Natural killer cell treated with Interleukin-12 subunit alpha and Interleukin-12 subunit beta and Interleukin-15 and Interleukin-18, amount 100 ng/mL, for 72 hours (primary cell): ENCODE measurements at regions not wholly inside any gene's neighbourhood (a gene's known extent, or its start where the extent isn't known, plus 50 kb on each side); places are given as distances from the start of the nearest gene placed in this dataset.
A peak's percentile ranks its signal among the peaks of the same experiment; 100 is the strongest.
"Not testable (repeated sequence)": the region's sequence is repeated elsewhere in the genome, so short reads cannot be mapped to it uniquely, and the experiment has no call there.

Experiments used
- ATAC-seq, 2 donors: fragments of 150-1000 bp; cut with Tn5 transposase in 1 of 2; sonication (Bioruptor Pico), chemical (Tn5 transposase) in 1 of 2; 2 replicates each; pipeline ENCODE4 v1.10.0; 2021
- DNase-seq: peaks from one replicate; pipeline ENCODE4 v3.0.0; 2022; ENCODE audit warnings: low spot score
- H3K27ac Mint-ChIP-seq, 2 donors: 1 replicate in 1 of 2; 2 replicates in 1 of 2; pipeline ENCODE4 v1.8.0; 2022; ENCODE audit warnings: mixed read lengths in 2 of 2, mild to moderate bottlenecking in 1 of 2, moderate library complexity in 1 of 2
- H3K27me3 Mint-ChIP-seq, 2 donors: 1 replicate in 1 of 2; 2 replicates in 1 of 2; pipeline ENCODE4 v1.8.0; 2022; ENCODE audit warnings: mixed read lengths in 2 of 2
- H3K36me3 Mint-ChIP-seq: one replicate; pipeline ENCODE4 v1.8.0; 2022; ENCODE audit warnings: mixed read lengths
- H3K4me1 Mint-ChIP-seq, 2 donors: 1 replicate in 1 of 2; 2 replicates in 1 of 2; pipeline ENCODE4 v1.8.0; 2022; ENCODE audit warnings: low read depth in 2 of 2, mixed read lengths in 2 of 2, mild to moderate bottlenecking in 1 of 2
- H3K4me3 Mint-ChIP-seq: one replicate; pipeline ENCODE4 v1.8.0; 2022; ENCODE audit warnings: mixed read lengths
- H3K9me3 Mint-ChIP-seq: 2 replicates; pipeline ENCODE4 v1.8.0; 2022; ENCODE audit warnings: mixed read lengths

GRCh38 chr2:237208373-237209260, 122.9 kb downstream of the COPS8 start:
- Mint-ChIP-seq H3K4me3 (no peak overlapping the region), H3K36me3 (no peaks in the 10 kb centered on the region), H3K27me3 (peaks cover 10 to 17% of the 10 kb centered on the region in 2 donors), H3K27ac (no peak overlapping the region), H3K4me1 (no peaks in the 10 kb centered on the region), H3K9me3 (no peaks in the 10 kb centered on the region)
- ATAC-seq (no peak), DNase-seq (no peak)

GRCh38 chr2:237209885-237210284, 124.2 kb downstream of the COPS8 start:
- Mint-ChIP-seq H3K9me3 (no peaks in the 10 kb centered on the region), H3K4me3 (no peak overlapping the region), H3K36me3 (no peaks in the 10 kb centered on the region), H3K27ac (no peak overlapping the region), H3K4me1 (no peaks in the 10 kb centered on the region), H3K27me3 (peaks cover 8 to 11% of the 10 kb centered on the region in 2 donors)
- no peak for ATAC-seq
- no peak for DNase-seq

GRCh38 chr2:237210297-237210696, 124.6 kb downstream of the COPS8 start:
- Mint-ChIP-seq H3K27ac (no peak overlapping the region), H3K27me3 (peaks cover 5 to 6% of the 10 kb centered on the region in 2 donors), H3K36me3 (no peaks in the 10 kb centered on the region), H3K9me3 (no peaks in the 10 kb centered on the region), H3K4me3 (no peak overlapping the region), H3K4me1 (no peaks in the 10 kb centered on the region)
- ATAC-seq (no peak), DNase-seq (no peak)

- Mint-ChIP-seq H3K4me1 (no peaks in the 10 kb centered on the region), H3K9me3 (no peaks in the 10 kb centered on the region), H3K27ac (no peak overlapping the region), H3K27me3 (peaks cover 5 to 6% of the 10 kb centered on the region in 2 donors), H3K4me3 (no peak overlapping the region), H3K36me3 (no peaks in the 10 kb centered on the region)
- no peak for DNase-seq
- ATAC-seq, result no peak
Observed at GRCh38 chr2:237210763-237211162, 125.1 kb downstream of the COPS8 start.

GRCh38 chr2:237212356-237213279, 126.9 kb downstream of the COPS8 start:
- H3K27ac Mint-ChIP-seq, H3K4me1 Mint-ChIP-seq, DNase-seq, H3K4me3 Mint-ChIP-seq, H3K36me3 Mint-ChIP-seq, H3K27me3 Mint-ChIP-seq, ATAC-seq, H3K9me3 Mint-ChIP-seq: not testable (repeated sequence)

GRCh38 chr2:237213315-237214022, 127.8 kb downstream of the COPS8 start:
- Mint-ChIP-seq H3K27me3 (peaks cover 5 to 6% of the 10 kb centered on the region in 2 donors), H3K27ac (no peak overlapping the region), H3K36me3 (no peaks in the 10 kb centered on the region), H3K9me3 (no peaks in the 10 kb centered on the region), H3K4me3 (no peak overlapping the region), H3K4me1 (no peaks in the 10 kb centered on the region)
- DNase-seq (no peak), ATAC-seq (no peak)

GRCh38 chr2:237214030-237214675, 128.5 kb downstream of the COPS8 start:
- no peak overlapping the region for H3K27ac Mint-ChIP-seq
- DNase-seq (no peak), ATAC-seq (no peak)
- H3K4me3 Mint-ChIP-seq, result no peak overlapping the region
- no peaks in the 10 kb centered on the region for H3K36me3 Mint-ChIP-seq
- H3K4me1 Mint-ChIP-seq, result no peaks in the 10 kb centered on the region
- peaks cover 6% of the 10 kb centered on the region in 2 donors for H3K27me3 Mint-ChIP-seq
- no peaks in the 10 kb centered on the region for H3K9me3 Mint-ChIP-seq

- Mint-ChIP-seq H3K27me3 (peaks cover 6 to 7% of the 10 kb centered on the region in 2 donors), H3K4me1 (no peaks in the 10 kb centered on the region), H3K36me3 (no peaks in the 10 kb centered on the region), H3K27ac (no peak overlapping the region), H3K9me3 (no peaks in the 10 kb centered on the region), H3K4me3 (no peak overlapping the region)
- DNase-seq, result no peak
- ATAC-seq, result no peak
Observed at GRCh38 chr2:237214963-237215362, 129.3 kb downstream of the COPS8 start.

- no peaks in the 10 kb centered on the region for H3K9me3 Mint-ChIP-seq
- H3K4me1 Mint-ChIP-seq, result no peaks in the 10 kb centered on the region
- peak in 1 of 2 donors; percentile 50 for ATAC-seq
- H3K4me3 Mint-ChIP-seq, result no peak overlapping the region
- peaks cover 0 to 13% of the 10 kb centered on the region in 2 donors for H3K27me3 Mint-ChIP-seq
- H3K36me3 Mint-ChIP-seq, result no peaks in the 10 kb centered on the region
- DNase-seq, result no peak
- no peak overlapping the region for H3K27ac Mint-ChIP-seq
Observed at GRCh38 chr2:237217995-237218616, 132.4 kb downstream of the COPS8 start.

GRCh38 chr2:237218756-237219155, 133.1 kb downstream of the COPS8 start:
- H3K9me3 Mint-ChIP-seq, result no peaks in the 10 kb centered on the region
- no peak overlapping the region for H3K4me3 Mint-ChIP-seq
- H3K36me3 Mint-ChIP-seq, result no peaks in the 10 kb centered on the region
- DNase-seq (no peak), ATAC-seq (no peak)
- no peak overlapping the region for H3K27ac Mint-ChIP-seq
- no peaks in the 10 kb centered on the region for H3K4me1 Mint-ChIP-seq
- peaks cover 0 to 13% of the 10 kb centered on the region in 2 donors for H3K27me3 Mint-ChIP-seq

GRCh38 chr2:237219826-237220225, 134.1 kb downstream of the COPS8 start:
- Mint-ChIP-seq H3K36me3 (no peaks in the 10 kb centered on the region), H3K4me1 (no peaks in the 10 kb centered on the region), H3K27me3 (peaks cover 0 to 16% of the 10 kb centered on the region in 2 donors), H3K9me3 (no peaks in the 10 kb centered on the region), H3K4me3 (no peak overlapping the region), H3K27ac (no peak overlapping the region)
- ATAC-seq (no peak), DNase-seq (no peak)

GRCh38 chr2:237221443-237221842, 135.8 kb downstream of the COPS8 start:
- no peak for DNase-seq
- no peak overlapping the region for H3K4me3 Mint-ChIP-seq
- no peaks in the 10 kb centered on the region for H3K4me1 Mint-ChIP-seq
- H3K9me3 Mint-ChIP-seq, result no peaks in the 10 kb centered on the region
- no peaks in the 10 kb centered on the region for H3K36me3 Mint-ChIP-seq
- no peak overlapping the region for H3K27ac Mint-ChIP-seq
- ATAC-seq, result peak in 1 of 2 donors; percentile 45
- peaks cover 0 to 20% of the 10 kb centered on the region in 2 donors for H3K27me3 Mint-ChIP-seq

- no peaks in the 10 kb centered on the region for H3K36me3 Mint-ChIP-seq
- no peak overlapping the region for H3K27ac Mint-ChIP-seq
- no peaks in the 10 kb centered on the region for H3K9me3 Mint-ChIP-seq
- ATAC-seq, result no peak
- H3K4me1 Mint-ChIP-seq, result no peaks in the 10 kb centered on the region
- H3K27me3 Mint-ChIP-seq, result peaks cover 0 to 20% of the 10 kb centered on the region in 2 donors
- H3K4me3 Mint-ChIP-seq, result no peak overlapping the region
- no peak for DNase-seq
Observed at GRCh38 chr2:237222178-237222577, 136.5 kb downstream of the COPS8 start.
